Keratinocyte (primary cell): ENCODE measurements at regions not wholly inside any gene's neighbourhood (a gene's known extent, or its start where the extent isn't known, plus 50 kb on each side); places are given as distances from the start of the nearest gene placed in this dataset.

Experiments used
- DNase-seq: peaks from one replicate; pipeline ENCODE4 v3.0.0-alpha.2; 2011; ENCODE audit warnings: low read depth, missing footprints, low spot score
- FAIRE-seq: peaks from 2 replicates; lab custom pipeline; 2011; peaks lifted over from hg19 to GRCh38; lab: Jason Lieb, UNC
- H2AFZ ChIP-seq: 2 replicates; pipeline ENCODE4 v1.6.0; 2012; ENCODE audit warnings: low read length, control low read depth, inconsistent platforms; ENCODE audit not compliant: control insufficient read depth
- H3K27ac ChIP-seq: 2 replicates; pipeline ENCODE4 v1.5.1; 2011; ENCODE audit warnings: low read length; ENCODE audit not compliant: control insufficient read depth, insufficient read depth
- H3K27me3 ChIP-seq: 3 replicates; pipeline ENCODE4 v1.6.0; 2011; ENCODE audit warnings: low read length; ENCODE audit not compliant: control insufficient read depth, insufficient read depth; ENCODE audit errors: extremely low read depth
- H3K36me3 ChIP-seq, 2 experiments: 2 replicates in 1 of 2; 3 replicates in 1 of 2; pipeline ENCODE4 v1.5.1; 2011; ENCODE audit warnings: low read length in 2 of 2, mild to moderate bottlenecking in 1 of 2; ENCODE audit not compliant: control insufficient read depth in 2 of 2, insufficient read depth in 2 of 2; ENCODE audit errors: extremely low read depth in 1 of 2
- H3K4me1 ChIP-seq: 3 replicates; pipeline ENCODE4 v1.5.1; 2011; ENCODE audit warnings: low read length; ENCODE audit not compliant: control insufficient read depth, insufficient read depth; ENCODE audit errors: extremely low read depth
- H3K4me2 ChIP-seq: 3 replicates; pipeline ENCODE4 v1.6.0; 2011; ENCODE audit warnings: low read depth, low read length; ENCODE audit not compliant: control insufficient read depth, insufficient read depth; ENCODE audit errors: extremely low read depth
- H3K4me3 ChIP-seq, 3 experiments: fragments of 200-600 bp in 1 of 3; sonication (generic) in 1 of 3; 2 replicates in 2 of 3; 3 replicates in 1 of 3; pipeline ENCODE4 v1.5.1; 2011 to 2016; ENCODE audit warnings: low read length in 3 of 3, mild to moderate bottlenecking in 3 of 3, control low read depth in 2 of 3, inconsistent platforms in 1 of 3, low read depth in 1 of 3, mixed read lengths in 1 of 3, mixed run types in 1 of 3, moderate library complexity in 1 of 3; ENCODE audit not compliant: control insufficient read depth in 2 of 3, insufficient read depth in 2 of 3; ENCODE audit errors: extremely low read depth in 1 of 3
- H3K79me2 ChIP-seq: 2 replicates; pipeline ENCODE4 v1.6.0; 2012; ENCODE audit warnings: low read length; ENCODE audit not compliant: control insufficient read depth, insufficient read depth
- H3K9ac ChIP-seq: 3 replicates; pipeline ENCODE4 v1.6.0; 2011; ENCODE audit warnings: low read length; ENCODE audit not compliant: control insufficient read depth, insufficient read depth; ENCODE audit errors: extremely low read depth
- H3K9me1 ChIP-seq: 3 replicates; pipeline ENCODE4 v1.6.0; 2011; ENCODE audit warnings: low read length; ENCODE audit not compliant: control insufficient read depth, insufficient read depth; ENCODE audit errors: extremely low read depth
- H3K9me3 ChIP-seq: 2 replicates; pipeline ENCODE4 v1.5.1; 2012; ENCODE audit warnings: low read depth, low read length; ENCODE audit not compliant: control insufficient read depth
- H4K20me1 ChIP-seq: 3 replicates; pipeline ENCODE4 v1.6.0; 2011; ENCODE audit warnings: low read length; ENCODE audit not compliant: control insufficient read depth, insufficient read depth; ENCODE audit errors: extremely low read depth
- EZH2 ChIP-seq: IDR thresholded peaks from one replicate; pipeline ENCODE4 v1.6.1; 2012; ENCODE audit warnings: inconsistent platforms, mild to moderate bottlenecking, low read length, moderate library complexity
- dilution Hi-C: fragments of 300-500 bp; cut with MboI; formaldehyde crosslinking; loops from one replicate; pipeline ENCODE4 v1.7.0; 2020; ENCODE audit warnings: low sequenced_read_pairs; ENCODE audit not compliant: extremely low pct_ligation_motif_present
- TF ChIP-seq, protein P1 (sequence below), 3 experiments: IDR thresholded peaks in 1 of 3; conservative IDR thresholded peaks in 1 of 3; optimal IDR thresholded peaks in 1 of 3; 2 replicates in 2 of 3; 3 replicates in 1 of 3; pipeline versions ENCODE3 to v1.5.1; 2011; ENCODE audit warnings: low read length in 3 of 3, mild to moderate bottlenecking in 3 of 3, moderate library complexity in 2 of 3, control low read depth in 1 of 3, inconsistent platforms in 1 of 3; ENCODE audit not compliant: insufficient read depth in 2 of 3; ENCODE audit errors: extremely low read depth in 1 of 3

- H3K4me1 ChIP-seq = no peaks in the 10 kb centered on the region
- H3K27me3 ChIP-seq = no peaks in the 10 kb centered on the region
- no peaks in the 10 kb centered on the region for H3K79me2 ChIP-seq
- DNase-seq (no peak), FAIRE-seq (no peak)
- no peaks in the 10 kb centered on the region for H3K36me3 ChIP-seq
- TF ChIP-seq, protein P1, sequence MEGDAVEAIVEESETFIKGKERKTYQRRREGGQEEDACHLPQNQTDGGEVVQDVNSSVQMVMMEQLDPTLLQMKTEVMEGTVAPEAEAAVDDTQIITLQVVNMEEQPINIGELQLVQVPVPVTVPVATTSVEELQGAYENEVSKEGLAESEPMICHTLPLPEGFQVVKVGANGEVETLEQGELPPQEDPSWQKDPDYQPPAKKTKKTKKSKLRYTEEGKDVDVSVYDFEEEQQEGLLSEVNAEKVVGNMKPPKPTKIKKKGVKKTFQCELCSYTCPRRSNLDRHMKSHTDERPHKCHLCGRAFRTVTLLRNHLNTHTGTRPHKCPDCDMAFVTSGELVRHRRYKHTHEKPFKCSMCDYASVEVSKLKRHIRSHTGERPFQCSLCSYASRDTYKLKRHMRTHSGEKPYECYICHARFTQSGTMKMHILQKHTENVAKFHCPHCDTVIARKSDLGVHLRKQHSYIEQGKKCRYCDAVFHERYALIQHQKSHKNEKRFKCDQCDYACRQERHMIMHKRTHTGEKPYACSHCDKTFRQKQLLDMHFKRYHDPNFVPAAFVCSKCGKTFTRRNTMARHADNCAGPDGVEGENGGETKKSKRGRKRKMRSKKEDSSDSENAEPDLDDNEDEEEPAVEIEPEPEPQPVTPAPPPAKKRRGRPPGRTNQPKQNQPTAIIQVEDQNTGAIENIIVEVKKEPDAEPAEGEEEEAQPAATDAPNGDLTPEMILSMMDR (optimal IDR thresholded peaks at IDR 0.05 in 1 of 3, IDR thresholded peaks at IDR 0.05 in 1 of 3, conservative IDR thresholded peaks at IDR 0.05 in 1 of 3; ENCODE audit: extremely low read depth in 1 of 3, insufficient read depth in 2 of 3, low read length in 3 of 3) = no peak
- no peak for TF ChIP-seq EZH2
- no peak overlapping the region for H3K4me3 ChIP-seq
- no peak overlapping the region for H2AFZ ChIP-seq
- dilution Hi-C loops = no loop called here
- H4K20me1 ChIP-seq = no peaks in the 10 kb centered on the region
- no peak overlapping the region for H3K4me2 ChIP-seq
- no peaks in the 10 kb centered on the region for H3K9me1 ChIP-seq
- H3K9ac ChIP-seq = no peak overlapping the region
- no peaks in the 10 kb centered on the region for H3K9me3 ChIP-seq
- H3K27ac ChIP-seq = no peak overlapping the region
Observed at GRCh38 chrX:88621278-88621677, 125.7 kb upstream of the CPXCR1 start.

GRCh38 chrX:88655460-88655859, 91.6 kb upstream of the CPXCR1 start:
- Histone ChIP-seq H3K9me1 (no peaks in the 10 kb centered on the region), H3K9ac (no peak overlapping the region), H3K36me3 (no peaks in the 10 kb centered on the region), H3K27me3 (no peaks in the 10 kb centered on the region), H2AFZ (no peak overlapping the region), H3K4me3 (no peak overlapping the region), H4K20me1 (no peaks in the 10 kb centered on the region), H3K4me2 (no peak overlapping the region), H3K27ac (no peak overlapping the region), H3K79me2 (no peaks in the 10 kb centered on the region), H3K9me3 (no peaks in the 10 kb centered on the region), H3K4me1 (no peaks in the 10 kb centered on the region)
- FAIRE-seq (no peak), DNase-seq (no peak)
- TF ChIP-seq EZH2 = no peak
- dilution Hi-C loops = no loop called here

- Histone ChIP-seq H4K20me1 (no peaks in the 10 kb centered on the region), H3K4me3 (no peak overlapping the region), H3K36me3 (no peaks in the 10 kb centered on the region), H3K27me3 (no peaks in the 10 kb centered on the region), H3K79me2 (no peaks in the 10 kb centered on the region), H3K4me2 (no peak overlapping the region), H3K9me1 (no peaks in the 10 kb centered on the region), H3K9me3 (no peaks in the 10 kb centered on the region), H3K27ac (no peak overlapping the region), H2AFZ (no peak overlapping the region), H3K9ac (no peak overlapping the region), H3K4me1 (no peaks in the 10 kb centered on the region)
- FAIRE-seq (no peak), DNase-seq (no peak)
- no peak for TF ChIP-seq EZH2
- TF ChIP-seq, protein P1 (optimal IDR thresholded peaks at IDR 0.05 in 1 of 3, IDR thresholded peaks at IDR 0.05 in 1 of 3, conservative IDR thresholded peaks at IDR 0.05 in 1 of 3; ENCODE audit: extremely low read depth in 1 of 3, insufficient read depth in 2 of 3, low read length in 3 of 3) = no peak
- dilution Hi-C loops = no loop called here
Observed at GRCh38 chrX:88660836-88661235, 86.2 kb upstream of the CPXCR1 start.
